ENCODE measurements at regions not wholly inside any gene's neighbourhood (a gene's known extent, or its start where the extent isn't known, plus 50 kb on each side); places are given as distances from the start of the nearest gene placed in this dataset.

GRCh38 chr2:105634198-105634597, 110.5 kb upstream of the NCK2 start:
- Histone ChIP-seq H3K4ac (replicated peaks; ENCODE audit: insufficient read length, low read depth, low read length) (no peak overlapping the region), H3K4me2 (ENCODE audit: insufficient read depth in 1 of 2, low read depth in 2 of 2, low read length in 2 of 2) (no peak overlapping the region), H3K79me2 (ENCODE audit: control insufficient read depth in 1 of 2, insufficient read depth in 2 of 2, low read length in 2 of 2) (no peaks in the 10 kb centered on the region), H3K4me1 (replicated peaks in 1 of 4; ENCODE audit: control insufficient read depth in 3 of 4, insufficient read depth in 4 of 4, low read length in 3 of 4) (peaks cover 0 to 5% (median 2%) of the 10 kb centered on the region in 4 experiments; a peak in 3 of 7 replicates), H3K79me1 (ENCODE audit: low read depth, low read length) (no peaks in the 10 kb centered on the region), H3K27ac (ENCODE audit: low read depth, low read length) (no peak overlapping the region), H2BK120ac (replicated peaks; ENCODE audit: low read depth, low read length) (no peak overlapping the region), H2BK12ac (ENCODE audit: low read depth, low read length) (no peak overlapping the region), H3K9me3 (ENCODE audit: insufficient read depth in 2 of 2, low read depth in 1 of 2, low read length in 1 of 2) (no peaks in the 10 kb centered on the region), H3K27me3 (replicated peaks in 1 of 4; ENCODE audit: control insufficient read depth in 3 of 4, extremely low read depth in 1 of 4, insufficient read depth in 3 of 4, low read length in 3 of 4) (no peaks in the 10 kb centered on the region; a peak in 1 of 7 replicates), H3K9ac (replicated peaks in 1 of 4; ENCODE audit: extremely low read depth in 1 of 4, low read depth in 3 of 4, low read length in 3 of 4) (no peak overlapping the region), H4K20me1 (replicated peaks in 1 of 2; ENCODE audit: control insufficient read depth in 1 of 2, insufficient read depth in 2 of 2, low read length in 2 of 2) (no peaks in the 10 kb centered on the region), H2AFZ (ENCODE audit: low read length) (no peak overlapping the region), H3K18ac (ENCODE audit: extremely low read depth, low read length) (no peak overlapping the region), H4K5ac (ENCODE audit: insufficient read length, low read depth, low read length) (no peak overlapping the region), H3K4me3 (ENCODE audit: extremely low read depth in 1 of 4, insufficient read depth in 2 of 4, low read depth in 3 of 4, low read length in 4 of 4) (no peak overlapping the region), H3K23me2 (ENCODE audit: low read depth, low read length) (no peaks in the 10 kb centered on the region), H3K23ac (ENCODE audit: insufficient read length) (no peak overlapping the region), H4K8ac (ENCODE audit: extremely low read depth, insufficient read depth, low read length) (no peak overlapping the region), H2BK15ac (ENCODE audit: low read length) (no peak overlapping the region), H3K14ac (ENCODE audit: insufficient read length) (no peak overlapping the region), H2BK20ac (ENCODE audit: low read length) (no peak overlapping the region), H4K91ac (replicated peaks; ENCODE audit: insufficient read length, low read length) (no peak overlapping the region), H2AK5ac (ENCODE audit: low read depth, low read length) (no peak overlapping the region), H2BK5ac (ENCODE audit: low read depth, low read length) (no peak overlapping the region), H3K36me3 (ENCODE audit: control insufficient read depth in 2 of 4, insufficient read depth in 4 of 4, low read length in 3 of 4) (no peaks in the 10 kb centered on the region), H3K56ac (replicated peaks; ENCODE audit: insufficient read length, low read depth, low read length) (no peak overlapping the region)
- no peak for FAIRE-seq
- 77% methylated on average over 7 of the region's 7 CpGs; no CpG with 5 or more reads in 1 of the 2 experiments for WGBS, 2 experiments (ENCODE audit: extremely low coverage in 1 of 2, insufficient coverage in 1 of 2, insufficient read length in 1 of 2, insufficient replicate concordance in 2 of 2, low coverage in 1 of 2, low lambda C conversion rate in 2 of 2, missing lambda C conversion rate in 1 of 2)
- POLR2A ChIA-PET (ENCODE audit: partially characterized antibody): interaction anchor here (0.8 kb wide), 1 partner anchor 12 kb away, joined by 3 read pairs; no protein-coding TSS in a partner anchor
- DNase-seq (ENCODE audit: low read depth in 1 of 2, low spot score in 2 of 2): no peak
- CTCF ChIA-PET (ENCODE audit: partially characterized antibody): interaction anchor here (0.8 to 1.6 kb wide), 3 partner anchors 15 to 91 kb away, joined by 3 to 4 read pairs (median 3); no protein-coding TSS in a partner anchor
- TF ChIP-seq CBX8 (IDR thresholded peaks at IDR 0.05; ENCODE audit: borderline replicate concordance, low read depth, low read length) (no peak), KDM5A (IDR thresholded peaks at IDR 0.05; ENCODE audit: low read length) (no peak), EZH2 (IDR thresholded peaks at IDR 0.05; ENCODE audit: low read depth, low read length, severe bottlenecking) (no peak), ATF2 (IDR thresholded peaks at IDR 0.05; ENCODE audit: low read length) (no peak), TAF1 (IDR thresholded peaks at IDR 0.05; ENCODE audit: low read depth, low read length) (no peak), PHF8 (conservative IDR thresholded peaks at IDR 0.05; ENCODE audit: low read depth, low read length) (no peak), ASH2L (IDR thresholded peaks at IDR 0.05; ENCODE audit: low read length) (no peak)
- TF ChIP-seq, protein P1, sequence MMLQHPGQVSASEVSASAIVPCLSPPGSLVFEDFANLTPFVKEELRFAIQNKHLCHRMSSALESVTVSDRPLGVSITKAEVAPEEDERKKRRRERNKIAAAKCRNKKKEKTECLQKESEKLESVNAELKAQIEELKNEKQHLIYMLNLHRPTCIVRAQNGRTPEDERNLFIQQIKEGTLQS (IDR thresholded peaks at IDR 0.05; ENCODE audit: insufficient read depth, low read depth, low read length): no peak
- TF ChIP-seq, protein P2, sequence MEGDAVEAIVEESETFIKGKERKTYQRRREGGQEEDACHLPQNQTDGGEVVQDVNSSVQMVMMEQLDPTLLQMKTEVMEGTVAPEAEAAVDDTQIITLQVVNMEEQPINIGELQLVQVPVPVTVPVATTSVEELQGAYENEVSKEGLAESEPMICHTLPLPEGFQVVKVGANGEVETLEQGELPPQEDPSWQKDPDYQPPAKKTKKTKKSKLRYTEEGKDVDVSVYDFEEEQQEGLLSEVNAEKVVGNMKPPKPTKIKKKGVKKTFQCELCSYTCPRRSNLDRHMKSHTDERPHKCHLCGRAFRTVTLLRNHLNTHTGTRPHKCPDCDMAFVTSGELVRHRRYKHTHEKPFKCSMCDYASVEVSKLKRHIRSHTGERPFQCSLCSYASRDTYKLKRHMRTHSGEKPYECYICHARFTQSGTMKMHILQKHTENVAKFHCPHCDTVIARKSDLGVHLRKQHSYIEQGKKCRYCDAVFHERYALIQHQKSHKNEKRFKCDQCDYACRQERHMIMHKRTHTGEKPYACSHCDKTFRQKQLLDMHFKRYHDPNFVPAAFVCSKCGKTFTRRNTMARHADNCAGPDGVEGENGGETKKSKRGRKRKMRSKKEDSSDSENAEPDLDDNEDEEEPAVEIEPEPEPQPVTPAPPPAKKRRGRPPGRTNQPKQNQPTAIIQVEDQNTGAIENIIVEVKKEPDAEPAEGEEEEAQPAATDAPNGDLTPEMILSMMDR (IDR thresholded peaks at IDR 0.05; ENCODE audit: control extremely low read depth in 1 of 3, insufficient read depth in 1 of 3, low read depth in 1 of 3, low read length in 3 of 3): no peak
